ENCODE measurements at regions not wholly inside any gene's neighbourhood (a gene's known extent, or its start where the extent isn't known, plus 50 kb on each side); places are given as distances from the start of the nearest gene placed in this dataset.
"Not testable (repeated sequence)": the region's sequence is repeated elsewhere in the genome, so short reads cannot be mapped to it uniquely, and the experiment has no call there.

DNA sequence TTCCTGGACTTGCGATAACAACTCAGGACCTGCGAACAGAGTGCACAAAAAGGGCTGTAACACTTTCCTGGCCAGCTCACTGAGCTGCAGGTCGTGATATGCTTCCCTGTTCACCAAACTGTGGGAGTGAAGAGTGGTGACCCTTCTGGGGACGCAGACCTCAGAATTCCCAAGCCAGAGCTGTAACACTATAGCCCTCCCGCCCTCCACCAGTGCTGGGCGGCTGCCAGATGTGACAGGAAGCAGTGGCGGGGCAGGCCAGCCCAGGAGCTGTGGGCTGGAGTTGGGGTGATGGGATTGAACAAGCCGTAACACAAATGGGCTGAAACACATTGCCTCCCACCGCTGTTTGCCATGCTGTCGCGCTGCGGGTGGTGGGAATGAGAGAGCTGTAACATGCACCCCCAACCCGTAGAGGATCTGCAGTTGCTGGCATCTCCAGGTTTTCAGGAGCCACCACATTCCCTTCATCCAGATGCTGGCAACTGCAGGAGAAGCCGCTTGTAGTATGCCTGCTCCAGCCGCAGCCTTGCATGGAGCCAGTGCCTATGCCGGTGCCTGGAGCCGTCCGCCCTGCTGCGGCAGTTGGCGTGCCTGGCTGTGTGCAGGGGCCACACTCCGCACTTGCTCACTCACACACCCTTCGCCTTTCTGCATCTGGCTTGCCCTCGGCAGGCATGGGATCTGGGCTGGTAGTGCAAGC lies 145.8 kb downstream of the GPCPD1 start:
- no peaks in the 10 kb centered on the region for H3K36me3 ChIP-seq (ENCODE audit: control insufficient read depth, insufficient read depth, low read length)
- no peak overlapping the region for H3K4me2 ChIP-seq (ENCODE audit: extremely low read depth, insufficient read depth, low read length)
- no peaks in the 10 kb centered on the region for H3K27me3 ChIP-seq (ENCODE audit: control insufficient read depth, insufficient read depth, low read length)
- no peak overlapping the region for H2AFZ ChIP-seq (ENCODE audit: low read length)
- H3K4me3 ChIP-seq (replicated peaks in 1 of 4; ENCODE audit: control extremely low read depth in 1 of 4, insufficient read depth in 1 of 4, low read depth in 3 of 4, low read length in 4 of 4), result no peak overlapping the region
- H3K9me3 ChIP-seq (ENCODE audit: control insufficient read depth, insufficient read depth, low read depth, low read length), result no peaks in the 10 kb centered on the region
- H3K4me1 ChIP-seq (ENCODE audit: control insufficient read depth, extremely low read depth, insufficient read depth, low read length), result no peaks in the 10 kb centered on the region
- DNase-seq (ENCODE audit: low read depth in 2 of 2), result no peak
- no peak overlapping the region for H3K9ac ChIP-seq (ENCODE audit: insufficient read depth, low read length)
- H3K27ac ChIP-seq (ENCODE audit: insufficient read depth, low read length), result no peak overlapping the region
- H3K79me2 ChIP-seq (ENCODE audit: control insufficient read depth, insufficient read depth, low read length), result no peaks in the 10 kb centered on the region
- TF ChIP-seq, protein P1, sequence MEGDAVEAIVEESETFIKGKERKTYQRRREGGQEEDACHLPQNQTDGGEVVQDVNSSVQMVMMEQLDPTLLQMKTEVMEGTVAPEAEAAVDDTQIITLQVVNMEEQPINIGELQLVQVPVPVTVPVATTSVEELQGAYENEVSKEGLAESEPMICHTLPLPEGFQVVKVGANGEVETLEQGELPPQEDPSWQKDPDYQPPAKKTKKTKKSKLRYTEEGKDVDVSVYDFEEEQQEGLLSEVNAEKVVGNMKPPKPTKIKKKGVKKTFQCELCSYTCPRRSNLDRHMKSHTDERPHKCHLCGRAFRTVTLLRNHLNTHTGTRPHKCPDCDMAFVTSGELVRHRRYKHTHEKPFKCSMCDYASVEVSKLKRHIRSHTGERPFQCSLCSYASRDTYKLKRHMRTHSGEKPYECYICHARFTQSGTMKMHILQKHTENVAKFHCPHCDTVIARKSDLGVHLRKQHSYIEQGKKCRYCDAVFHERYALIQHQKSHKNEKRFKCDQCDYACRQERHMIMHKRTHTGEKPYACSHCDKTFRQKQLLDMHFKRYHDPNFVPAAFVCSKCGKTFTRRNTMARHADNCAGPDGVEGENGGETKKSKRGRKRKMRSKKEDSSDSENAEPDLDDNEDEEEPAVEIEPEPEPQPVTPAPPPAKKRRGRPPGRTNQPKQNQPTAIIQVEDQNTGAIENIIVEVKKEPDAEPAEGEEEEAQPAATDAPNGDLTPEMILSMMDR (conservative IDR thresholded peaks at IDR 0.05 in 1 of 2, IDR thresholded peaks at IDR 0.05 in 1 of 2; ENCODE audit: low read depth in 1 of 2, low read length in 2 of 2), result no peak
- no peak for TF ChIP-seq EZH2 (IDR thresholded peaks at IDR 0.05; ENCODE audit: low read length, missing control alignments)
- H4K20me1 ChIP-seq (ENCODE audit: control insufficient read depth, extremely low read depth, insufficient read depth, low read length), result no peaks in the 10 kb centered on the region

DNA sequence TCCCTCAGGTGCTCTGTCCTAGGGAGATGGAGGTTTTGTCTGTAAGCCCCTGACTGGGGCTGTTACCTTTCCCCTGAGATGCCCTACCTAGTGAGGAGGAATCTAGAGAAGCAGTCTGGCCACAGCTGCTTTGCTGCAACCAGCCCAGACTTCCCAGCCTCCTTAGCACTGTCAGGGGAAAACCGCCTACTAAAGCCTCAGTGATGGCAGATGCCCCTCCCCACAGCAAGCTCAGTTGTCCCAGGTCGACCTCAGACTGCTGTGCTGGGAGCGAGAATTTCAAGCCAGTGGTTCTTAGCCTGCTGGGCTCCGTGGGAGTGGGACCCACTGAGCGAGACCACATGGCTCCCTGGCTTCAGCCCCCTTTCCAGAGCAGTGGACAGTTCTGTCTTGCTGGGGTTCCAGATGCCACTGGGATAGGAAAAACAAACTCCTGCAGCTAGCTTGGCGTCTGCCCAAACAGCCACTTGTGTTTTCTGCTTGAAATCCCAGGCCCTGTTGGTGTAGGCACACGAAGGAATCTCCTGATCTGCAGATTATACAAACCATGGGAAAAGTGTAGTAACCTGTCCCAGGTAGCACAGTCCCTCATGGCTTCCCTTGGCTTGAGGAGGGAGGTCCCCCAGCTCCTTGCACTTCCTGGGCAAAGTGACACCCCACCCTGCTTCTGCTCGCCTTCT lies 146.4 kb upstream of the PROKR2 start:
- H3K4me1 ChIP-seq (ENCODE audit: control insufficient read depth, extremely low read depth, insufficient read depth, low read length), result no peaks in the 10 kb centered on the region
- no peaks in the 10 kb centered on the region for H3K9me3 ChIP-seq (ENCODE audit: control insufficient read depth, insufficient read depth, low read depth, low read length)
- no peak overlapping the region for H3K4me2 ChIP-seq (ENCODE audit: extremely low read depth, insufficient read depth, low read length)
- no peaks in the 10 kb centered on the region for H3K27me3 ChIP-seq (ENCODE audit: control insufficient read depth, insufficient read depth, low read length)
- TF ChIP-seq, protein P1 (conservative IDR thresholded peaks at IDR 0.05 in 1 of 2, IDR thresholded peaks at IDR 0.05 in 1 of 2; ENCODE audit: low read depth in 1 of 2, low read length in 2 of 2), result no peak
- no peak for TF ChIP-seq EZH2 (IDR thresholded peaks at IDR 0.05; ENCODE audit: low read length, missing control alignments)
- H4K20me1 ChIP-seq (ENCODE audit: control insufficient read depth, extremely low read depth, insufficient read depth, low read length), result no peaks in the 10 kb centered on the region
- no peak overlapping the region for H3K4me3 ChIP-seq (replicated peaks in 1 of 4; ENCODE audit: control extremely low read depth in 1 of 4, insufficient read depth in 1 of 4, low read depth in 3 of 4, low read length in 4 of 4)
- no peaks in the 10 kb centered on the region for H3K36me3 ChIP-seq (ENCODE audit: control insufficient read depth, insufficient read depth, low read length)
- no peak overlapping the region for H3K27ac ChIP-seq (ENCODE audit: insufficient read depth, low read length)
- no peak overlapping the region for H3K9ac ChIP-seq (ENCODE audit: insufficient read depth, low read length)
- no peaks in the 10 kb centered on the region for H3K79me2 ChIP-seq (ENCODE audit: control insufficient read depth, insufficient read depth, low read length)
- DNase-seq (ENCODE audit: low read depth in 2 of 2), result no peak
- H2AFZ ChIP-seq (ENCODE audit: low read length), result no peak overlapping the region

DNA sequence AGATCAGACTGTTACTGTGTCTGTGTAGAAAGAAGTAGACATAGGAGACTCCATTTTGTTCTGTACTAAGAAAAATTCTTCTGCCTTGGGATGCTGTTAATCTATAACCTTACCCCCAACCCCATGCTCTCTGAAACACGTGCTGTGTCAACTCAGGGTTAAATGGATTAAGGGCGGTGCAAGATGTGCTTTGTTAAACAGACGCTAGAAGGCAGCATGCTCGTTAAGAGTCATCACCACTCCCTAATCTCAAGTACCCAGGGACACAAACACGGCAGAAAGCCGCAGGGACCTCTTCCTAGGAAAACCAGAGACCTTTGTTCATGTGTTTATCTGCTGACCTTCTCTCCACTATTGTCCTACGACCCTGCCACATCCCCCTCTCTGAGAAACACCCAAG lies 137.0 kb upstream of the PROKR2 start:
- H3K4me1 ChIP-seq (ENCODE audit: control insufficient read depth, extremely low read depth, insufficient read depth, low read length); H3K36me3 ChIP-seq (ENCODE audit: control insufficient read depth, insufficient read depth, low read length); H3K9ac ChIP-seq (ENCODE audit: insufficient read depth, low read length); H3K27me3 ChIP-seq (ENCODE audit: control insufficient read depth, insufficient read depth, low read length); H3K4me2 ChIP-seq (ENCODE audit: extremely low read depth, insufficient read depth, low read length); H4K20me1 ChIP-seq (ENCODE audit: control insufficient read depth, extremely low read depth, insufficient read depth, low read length); H3K79me2 ChIP-seq (ENCODE audit: control insufficient read depth, insufficient read depth, low read length); H3K27ac ChIP-seq (ENCODE audit: insufficient read depth, low read length); H3K4me3 ChIP-seq (replicated peaks in 1 of 4; ENCODE audit: control extremely low read depth in 1 of 4, insufficient read depth in 1 of 4, low read depth in 3 of 4, low read length in 4 of 4); H3K9me3 ChIP-seq (ENCODE audit: control insufficient read depth, insufficient read depth, low read depth, low read length); H2AFZ ChIP-seq (ENCODE audit: low read length); DNase-seq (ENCODE audit: low read depth in 2 of 2): not testable (repeated sequence)

DNA sequence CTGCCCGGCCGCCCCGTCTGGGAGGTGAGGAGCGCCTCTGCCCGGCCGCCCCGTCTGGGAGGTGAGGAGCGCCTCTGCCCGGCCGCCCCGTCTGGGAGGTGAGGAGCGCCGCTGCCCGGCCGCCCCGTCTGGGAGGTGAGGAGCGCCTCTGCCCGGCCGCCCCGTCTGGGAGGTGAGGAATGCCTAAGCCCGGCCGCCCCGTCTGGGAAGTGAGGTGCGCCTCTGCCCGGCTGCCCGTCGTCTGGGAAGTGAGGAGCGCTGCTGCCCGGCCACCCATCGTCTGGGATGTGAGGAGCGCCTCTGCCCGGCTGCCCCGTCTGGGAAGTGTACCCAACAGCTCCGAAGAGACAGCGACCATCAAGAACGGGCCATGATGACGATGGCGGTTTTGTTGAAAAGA lies 136.6 kb upstream of the PROKR2 start:
- not testable (repeated sequence) for H3K27ac ChIP-seq (ENCODE audit: insufficient read depth, low read length); H3K79me2 ChIP-seq (ENCODE audit: control insufficient read depth, insufficient read depth, low read length); H3K4me1 ChIP-seq (ENCODE audit: control insufficient read depth, extremely low read depth, insufficient read depth, low read length); DNase-seq (ENCODE audit: low read depth in 2 of 2); H3K9ac ChIP-seq (ENCODE audit: insufficient read depth, low read length); H3K36me3 ChIP-seq (ENCODE audit: control insufficient read depth, insufficient read depth, low read length); H3K4me3 ChIP-seq (replicated peaks in 1 of 4; ENCODE audit: control extremely low read depth in 1 of 4, insufficient read depth in 1 of 4, low read depth in 3 of 4, low read length in 4 of 4); H4K20me1 ChIP-seq (ENCODE audit: control insufficient read depth, extremely low read depth, insufficient read depth, low read length); H3K4me2 ChIP-seq (ENCODE audit: extremely low read depth, insufficient read depth, low read length); H3K27me3 ChIP-seq (ENCODE audit: control insufficient read depth, insufficient read depth, low read length); H2AFZ ChIP-seq (ENCODE audit: low read length); H3K9me3 ChIP-seq (ENCODE audit: control insufficient read depth, insufficient read depth, low read depth, low read length)

DNA sequence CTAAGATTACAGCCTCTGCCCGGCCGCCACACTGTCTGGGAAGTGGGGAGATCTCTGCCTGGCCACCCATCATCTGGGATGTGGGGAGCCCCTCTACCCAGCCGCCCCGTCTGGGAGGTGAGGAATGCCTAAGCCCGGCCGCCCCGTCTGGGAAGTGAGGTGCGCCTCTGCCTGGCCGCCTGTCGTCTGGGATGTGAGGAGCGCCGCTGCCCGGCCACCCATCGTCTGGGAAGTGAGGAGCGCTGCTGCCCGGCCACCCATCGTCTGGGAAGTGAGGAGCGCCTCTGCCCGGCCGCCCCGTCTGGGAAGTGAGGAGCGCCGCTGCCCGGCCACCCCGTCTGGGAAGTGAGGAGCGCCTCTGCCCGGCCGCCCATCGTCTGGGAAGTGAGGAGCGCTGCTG lies 135.9 kb upstream of the PROKR2 start:
- not testable (repeated sequence) for H3K4me1 ChIP-seq (ENCODE audit: control insufficient read depth, extremely low read depth, insufficient read depth, low read length); H3K36me3 ChIP-seq (ENCODE audit: control insufficient read depth, insufficient read depth, low read length); H3K9ac ChIP-seq (ENCODE audit: insufficient read depth, low read length); H3K9me3 ChIP-seq (ENCODE audit: control insufficient read depth, insufficient read depth, low read depth, low read length); DNase-seq (ENCODE audit: low read depth in 2 of 2); H4K20me1 ChIP-seq (ENCODE audit: control insufficient read depth, extremely low read depth, insufficient read depth, low read length); H3K4me2 ChIP-seq (ENCODE audit: extremely low read depth, insufficient read depth, low read length); H3K4me3 ChIP-seq (replicated peaks in 1 of 4; ENCODE audit: control extremely low read depth in 1 of 4, insufficient read depth in 1 of 4, low read depth in 3 of 4, low read length in 4 of 4); H3K27ac ChIP-seq (ENCODE audit: insufficient read depth, low read length); H3K79me2 ChIP-seq (ENCODE audit: control insufficient read depth, insufficient read depth, low read length); H3K27me3 ChIP-seq (ENCODE audit: control insufficient read depth, insufficient read depth, low read length); H2AFZ ChIP-seq (ENCODE audit: low read length)
